SU-DHL-6 (cell line): ENCODE measurements at regions not wholly inside any gene's neighbourhood (a gene's known extent, or its start where the extent isn't known, plus 50 kb on each side); places are given as distances from the start of the nearest gene placed in this dataset.

ENCODE experiments used
- EZH2phosphoT487 ChIP-seq: fragments of 200-600 bp; sonication (generic), shearing (Covaris generic); conservative IDR thresholded peaks from 2 replicates; pipeline ENCODE4 v1.6.1; 2018; ENCODE audit warnings: mild to moderate bottlenecking, antibody characterized with exemption, low read length, moderate library complexity, mixed read lengths
- TF ChIP-seq, protein P1 (sequence below): fragments of 200-600 bp; sonication (generic); IDR thresholded peaks from one replicate; pipeline ENCODE4 v1.5.1; 2017; ENCODE audit warnings: antibody characterized with exemption, mild to moderate bottlenecking, low read length, moderate library complexity; ENCODE audit not compliant: insufficient read depth, poor library complexity, severe bottlenecking

DNA sequence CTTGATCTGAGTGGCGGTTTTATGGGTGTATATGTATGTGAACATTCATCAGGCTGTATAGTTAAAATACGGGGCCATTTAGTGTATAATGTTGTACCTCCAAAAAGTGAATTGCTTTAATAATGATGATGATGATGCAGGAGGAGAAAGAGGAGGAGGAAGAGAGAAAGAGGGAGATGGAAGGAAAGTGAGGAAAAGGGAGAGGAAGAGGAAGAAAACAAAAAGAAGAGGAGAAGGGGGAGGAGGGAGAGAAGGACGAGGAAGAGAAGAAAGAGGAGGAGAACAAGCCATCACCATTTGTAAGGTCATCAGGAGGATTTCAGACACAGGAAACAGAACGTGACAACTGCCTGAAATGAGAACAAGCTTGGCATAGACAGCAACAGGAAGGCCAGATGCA, 168.4 kb upstream of the NCKAP5 start:
- TF ChIP-seq, protein P1, sequence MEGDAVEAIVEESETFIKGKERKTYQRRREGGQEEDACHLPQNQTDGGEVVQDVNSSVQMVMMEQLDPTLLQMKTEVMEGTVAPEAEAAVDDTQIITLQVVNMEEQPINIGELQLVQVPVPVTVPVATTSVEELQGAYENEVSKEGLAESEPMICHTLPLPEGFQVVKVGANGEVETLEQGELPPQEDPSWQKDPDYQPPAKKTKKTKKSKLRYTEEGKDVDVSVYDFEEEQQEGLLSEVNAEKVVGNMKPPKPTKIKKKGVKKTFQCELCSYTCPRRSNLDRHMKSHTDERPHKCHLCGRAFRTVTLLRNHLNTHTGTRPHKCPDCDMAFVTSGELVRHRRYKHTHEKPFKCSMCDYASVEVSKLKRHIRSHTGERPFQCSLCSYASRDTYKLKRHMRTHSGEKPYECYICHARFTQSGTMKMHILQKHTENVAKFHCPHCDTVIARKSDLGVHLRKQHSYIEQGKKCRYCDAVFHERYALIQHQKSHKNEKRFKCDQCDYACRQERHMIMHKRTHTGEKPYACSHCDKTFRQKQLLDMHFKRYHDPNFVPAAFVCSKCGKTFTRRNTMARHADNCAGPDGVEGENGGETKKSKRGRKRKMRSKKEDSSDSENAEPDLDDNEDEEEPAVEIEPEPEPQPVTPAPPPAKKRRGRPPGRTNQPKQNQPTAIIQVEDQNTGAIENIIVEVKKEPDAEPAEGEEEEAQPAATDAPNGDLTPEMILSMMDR: no peak
- TF ChIP-seq EZH2phosphoT487: no peak
